Stimulated activated memory B cell treated with anti-CD40 and anti-IgM and Interleukin-4, amounts not matched to agents 10 μg/mL and 1 μg/mL and 100 μg/mL, for 72 hours (primary cell): ENCODE measurements at regions not wholly inside any gene's neighbourhood (a gene's known extent, or its start where the extent isn't known, plus 50 kb on each side); places are given as distances from the start of the nearest gene placed in this dataset.

ENCODE experiments used
- ATAC-seq: fragments of 150-1000 bp; cut with Tn5 transposase; 2 replicates; pipeline ENCODE4 v1.10.0; 2021
- H3K27ac Mint-ChIP-seq: one replicate; pipeline ENCODE4 v1.8.0; 2022; ENCODE audit warnings: mild to moderate bottlenecking, mixed read lengths
- H3K27me3 Mint-ChIP-seq: one replicate; pipeline ENCODE4 v1.8.0; 2022; ENCODE audit warnings: mixed read lengths
- H3K36me3 Mint-ChIP-seq: one replicate; pipeline ENCODE4 v1.8.0; 2022; ENCODE audit warnings: mixed read lengths
- H3K4me1 Mint-ChIP-seq: one replicate; pipeline ENCODE4 v1.8.0; 2022; ENCODE audit warnings: mixed read lengths
- H3K4me3 Mint-ChIP-seq: one replicate; pipeline ENCODE4 v1.8.0; 2022; ENCODE audit warnings: mild to moderate bottlenecking, moderate library complexity, mixed read lengths
- H3K9me3 Mint-ChIP-seq: one replicate; pipeline ENCODE4 v1.8.0; 2022; ENCODE audit warnings: mixed read lengths

DNA sequence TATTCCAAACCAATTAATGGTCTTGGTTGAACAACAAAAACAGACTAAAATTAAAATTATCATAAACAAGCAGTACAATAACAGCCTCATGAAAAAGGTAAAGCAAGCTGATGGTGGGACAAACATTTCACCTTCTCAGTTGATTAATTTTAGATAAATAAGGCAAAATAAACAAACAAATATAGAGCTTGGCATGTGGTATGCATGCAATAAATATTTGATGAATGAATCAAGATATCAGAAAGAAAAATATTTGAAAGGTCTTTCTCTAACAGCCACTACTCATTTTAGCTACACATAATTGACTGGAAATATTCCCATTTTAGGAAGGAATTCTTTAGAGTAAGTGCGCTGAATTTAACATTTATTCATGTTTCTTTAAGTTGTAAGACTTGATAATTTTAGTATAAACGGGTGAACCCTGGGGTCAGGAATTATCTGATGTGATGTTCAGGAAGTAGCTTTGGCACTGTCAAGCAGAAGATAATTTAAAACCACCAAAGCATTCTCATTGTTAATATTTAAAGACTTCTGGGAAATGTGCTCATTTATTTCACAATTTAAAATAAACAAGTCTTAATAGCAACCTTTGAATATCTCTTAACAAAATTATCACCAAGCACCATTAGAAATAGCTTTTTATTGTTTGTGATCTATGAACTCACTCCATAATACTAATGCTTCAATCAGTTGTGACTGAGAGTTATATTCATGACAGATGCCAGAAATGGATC is 372.3 kb upstream of the TGFBR2 start:
- Mint-ChIP-seq H3K36me3 (no peaks in the 10 kb centered on the region), H3K4me3 (no peak overlapping the region)
- ATAC-seq, result no peak

DNA sequence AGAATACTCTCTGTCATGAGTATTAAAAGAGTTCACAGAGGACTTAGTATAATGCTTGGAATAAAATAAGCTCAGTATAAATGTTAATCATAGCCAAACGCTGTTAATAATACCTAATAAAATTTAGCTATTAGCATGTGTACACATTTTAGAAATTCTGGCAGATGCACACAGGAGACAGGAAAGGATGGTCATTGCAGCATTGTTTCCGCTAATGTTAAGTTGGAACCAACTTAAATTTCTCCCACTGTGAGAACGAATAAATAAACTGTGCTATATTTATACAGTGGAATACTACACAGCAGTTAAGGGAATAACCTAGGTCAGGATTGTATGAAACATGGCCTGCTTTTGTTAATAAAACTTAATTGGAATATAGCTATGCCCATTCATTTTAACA is 370.4 kb upstream of the TGFBR2 start:
- no peaks in the 10 kb centered on the region for H3K36me3 Mint-ChIP-seq
- no peak for ATAC-seq
- H3K27ac Mint-ChIP-seq, result no peak overlapping the region
- peaks cover 9% of the 10 kb centered on the region for H3K9me3 Mint-ChIP-seq
- no peaks in the 10 kb centered on the region for H3K27me3 Mint-ChIP-seq
- no peaks in the 10 kb centered on the region for H3K4me1 Mint-ChIP-seq
- no peak overlapping the region for H3K4me3 Mint-ChIP-seq

More for the DNA sequence above, 372.3 kb upstream of the TGFBR2 start:
- Mint-ChIP-seq H3K9me3 (peaks cover 9% of the 10 kb centered on the region), H3K4me1 (no peaks in the 10 kb centered on the region), H3K27ac (no peak overlapping the region), H3K27me3 (no peaks in the 10 kb centered on the region)

DNA sequence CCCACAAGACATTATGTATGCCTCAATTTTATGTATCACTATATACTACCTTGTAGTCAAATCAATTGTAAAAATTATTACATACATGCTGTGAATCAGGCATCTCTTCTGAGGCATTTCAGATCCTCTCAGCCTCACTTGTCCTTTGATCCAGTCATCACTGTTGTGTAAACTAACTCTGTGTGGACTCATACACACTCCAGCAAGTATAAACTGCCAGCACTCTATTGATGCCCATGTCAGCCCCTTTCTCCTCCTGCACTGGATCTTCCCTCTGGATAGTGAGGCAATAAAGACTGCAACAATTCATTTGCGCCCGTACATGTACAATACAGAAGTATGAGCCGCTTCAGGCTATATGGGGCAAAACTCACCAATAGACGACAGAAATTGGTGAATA is 364.7 kb upstream of the TGFBR2 start:
- ATAC-seq, result no peak
- H3K36me3 Mint-ChIP-seq, result no peaks in the 10 kb centered on the region
- no peaks in the 10 kb centered on the region for H3K4me1 Mint-ChIP-seq
- peaks cover 9% of the 10 kb centered on the region for H3K9me3 Mint-ChIP-seq
- no peak overlapping the region for H3K27ac Mint-ChIP-seq
- H3K27me3 Mint-ChIP-seq, result no peaks in the 10 kb centered on the region
- no peak overlapping the region for H3K4me3 Mint-ChIP-seq

DNA sequence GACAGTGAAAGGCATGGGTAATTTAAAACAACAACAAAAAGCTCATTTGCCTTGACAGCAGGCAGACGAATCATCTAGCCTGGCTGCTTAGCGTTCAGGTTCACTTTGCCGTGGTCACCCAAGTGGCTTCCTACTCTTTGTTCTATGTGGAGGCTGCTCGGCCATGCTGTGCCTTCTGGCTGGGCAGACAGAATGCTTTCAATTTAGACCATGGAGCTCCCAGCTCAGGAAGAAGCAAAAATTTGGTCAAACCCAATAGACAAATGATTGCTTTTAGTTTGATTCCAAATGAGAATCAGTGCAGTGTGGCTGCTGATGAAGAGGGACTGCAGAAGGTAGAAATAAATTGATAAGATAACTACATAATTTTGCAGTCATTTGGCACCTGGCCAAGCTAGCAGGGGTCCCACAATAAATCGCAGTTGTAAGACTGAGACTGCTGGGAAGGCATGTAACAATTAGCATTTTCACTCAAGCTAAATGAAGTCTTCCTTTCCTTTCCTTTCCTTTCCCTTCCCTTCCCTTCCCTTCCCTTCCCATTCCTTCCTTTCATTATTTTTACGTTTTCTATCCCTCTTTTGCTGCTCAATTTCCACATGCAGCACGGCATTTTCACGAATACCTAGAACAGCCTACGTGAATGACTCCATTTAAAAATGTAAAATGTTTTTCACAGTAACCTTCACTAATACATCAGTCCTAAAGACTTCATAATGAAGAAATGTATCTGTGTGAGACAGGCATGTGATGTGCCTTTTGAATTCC is 360.4 kb upstream of the TGFBR2 start:
- no peak overlapping the region for H3K27ac Mint-ChIP-seq
- peaks cover 8% of the 10 kb centered on the region for H3K4me1 Mint-ChIP-seq
- no peak for ATAC-seq

DNA sequence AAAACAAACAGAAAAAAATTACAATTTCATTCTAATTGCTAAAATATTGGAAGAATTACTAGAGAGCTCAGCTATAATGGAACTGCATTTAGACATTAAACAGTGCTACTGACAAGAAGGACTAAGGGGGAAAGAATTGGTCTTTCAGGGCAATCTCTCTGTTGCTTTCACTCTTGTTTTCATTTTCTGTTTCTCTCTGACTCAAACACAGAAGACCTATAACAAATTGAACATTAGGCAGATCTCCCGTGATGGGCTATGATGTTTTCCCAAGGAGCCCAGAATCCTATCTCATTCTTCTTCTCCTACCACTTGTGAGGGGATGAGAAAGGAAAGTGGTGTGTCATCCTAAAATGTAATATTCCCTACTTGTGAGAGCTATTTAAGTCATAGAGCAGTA is 358.0 kb upstream of the TGFBR2 start:
- Mint-ChIP-seq H3K27me3 (no peaks in the 10 kb centered on the region), H3K27ac (peak overlapping the region; percentile 71), H3K36me3 (no peaks in the 10 kb centered on the region), H3K9me3 (no peaks in the 10 kb centered on the region), H3K4me1 (peaks cover 8% of the 10 kb centered on the region), H3K4me3 (peak overlapping the region; percentile 40)
- no peak for ATAC-seq

More for the DNA sequence above, 360.4 kb upstream of the TGFBR2 start:
- no peaks in the 10 kb centered on the region for H3K27me3 Mint-ChIP-seq
- no peaks in the 10 kb centered on the region for H3K36me3 Mint-ChIP-seq
- no peaks in the 10 kb centered on the region for H3K9me3 Mint-ChIP-seq
- no peak overlapping the region for H3K4me3 Mint-ChIP-seq

DNA sequence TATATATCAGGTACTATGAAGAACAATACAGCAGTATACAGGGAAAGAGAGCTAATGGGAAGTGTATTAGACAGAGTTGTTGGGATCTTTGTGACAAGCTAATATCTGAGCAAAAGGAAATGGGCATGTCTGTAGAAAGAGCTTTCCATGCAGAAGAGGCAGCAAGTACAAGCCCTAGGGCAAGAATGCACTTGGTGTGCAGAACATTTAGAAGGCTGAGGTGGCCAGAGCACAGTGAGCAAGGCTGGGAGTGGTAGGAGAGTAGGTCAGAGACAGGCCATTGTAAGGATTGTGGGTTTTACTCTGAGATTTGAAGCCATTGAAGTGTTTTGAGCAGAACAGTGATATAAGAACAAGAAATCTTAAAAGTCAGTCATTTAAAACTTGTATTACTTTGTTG is 353.9 kb upstream of the TGFBR2 start:
- H3K4me3 Mint-ChIP-seq, result no peak overlapping the region
- H3K36me3 Mint-ChIP-seq, result no peaks in the 10 kb centered on the region
- no peak for ATAC-seq
- H3K27ac Mint-ChIP-seq, result no peak overlapping the region
- H3K9me3 Mint-ChIP-seq, result no peaks in the 10 kb centered on the region
- peaks cover 8% of the 10 kb centered on the region for H3K4me1 Mint-ChIP-seq
- H3K27me3 Mint-ChIP-seq, result no peaks in the 10 kb centered on the region

DNA sequence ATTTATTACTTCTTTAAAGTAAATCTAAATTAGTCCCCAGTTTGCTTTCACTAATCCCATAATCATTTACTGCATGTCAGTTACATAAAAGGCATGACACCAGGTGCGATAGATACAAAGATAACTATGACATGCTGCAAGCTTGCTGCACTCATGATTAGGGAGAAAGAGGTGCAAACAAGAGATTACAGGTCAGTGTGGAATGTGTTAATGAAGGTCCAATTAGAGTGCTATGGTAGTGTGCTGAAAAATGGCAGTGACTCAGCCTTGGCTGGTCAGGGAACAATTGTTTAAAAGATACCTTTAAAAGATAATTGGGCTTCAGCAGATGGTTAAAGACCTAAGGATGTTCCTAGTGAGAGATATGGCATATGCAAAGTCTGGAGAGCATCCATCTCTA is 352.6 kb upstream of the TGFBR2 start:
- H3K9me3 Mint-ChIP-seq, result no peaks in the 10 kb centered on the region
- H3K27me3 Mint-ChIP-seq, result no peaks in the 10 kb centered on the region
- ATAC-seq, result no peak
- no peak overlapping the region for H3K4me3 Mint-ChIP-seq
- no peaks in the 10 kb centered on the region for H3K36me3 Mint-ChIP-seq
- H3K4me1 Mint-ChIP-seq, result no peaks in the 10 kb centered on the region
- no peak overlapping the region for H3K27ac Mint-ChIP-seq

DNA sequence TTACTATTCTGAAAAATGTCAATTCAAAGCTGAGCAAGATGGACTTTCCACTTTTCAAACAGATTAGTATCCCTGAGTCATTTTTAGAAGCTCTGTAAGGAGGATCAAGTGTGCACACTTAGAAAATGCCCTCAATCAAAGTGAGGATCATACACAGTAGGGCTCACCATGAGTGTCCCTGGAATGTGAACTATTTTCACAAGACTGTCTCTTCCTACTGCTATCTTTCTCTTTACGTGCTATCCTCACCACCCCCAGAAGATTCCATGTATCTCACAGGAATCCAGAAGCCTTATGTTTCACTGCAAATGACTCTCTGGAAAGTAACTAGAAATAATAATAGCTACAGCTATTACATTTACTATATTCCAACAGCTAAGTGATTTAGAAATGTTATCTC is 349.9 kb upstream of the TGFBR2 start:
- no peak for ATAC-seq
- no peaks in the 10 kb centered on the region for H3K27me3 Mint-ChIP-seq
- H3K36me3 Mint-ChIP-seq, result no peaks in the 10 kb centered on the region
- no peak overlapping the region for H3K27ac Mint-ChIP-seq
- no peak overlapping the region for H3K4me3 Mint-ChIP-seq
- H3K9me3 Mint-ChIP-seq, result no peaks in the 10 kb centered on the region
- H3K4me1 Mint-ChIP-seq, result no peaks in the 10 kb centered on the region

DNA sequence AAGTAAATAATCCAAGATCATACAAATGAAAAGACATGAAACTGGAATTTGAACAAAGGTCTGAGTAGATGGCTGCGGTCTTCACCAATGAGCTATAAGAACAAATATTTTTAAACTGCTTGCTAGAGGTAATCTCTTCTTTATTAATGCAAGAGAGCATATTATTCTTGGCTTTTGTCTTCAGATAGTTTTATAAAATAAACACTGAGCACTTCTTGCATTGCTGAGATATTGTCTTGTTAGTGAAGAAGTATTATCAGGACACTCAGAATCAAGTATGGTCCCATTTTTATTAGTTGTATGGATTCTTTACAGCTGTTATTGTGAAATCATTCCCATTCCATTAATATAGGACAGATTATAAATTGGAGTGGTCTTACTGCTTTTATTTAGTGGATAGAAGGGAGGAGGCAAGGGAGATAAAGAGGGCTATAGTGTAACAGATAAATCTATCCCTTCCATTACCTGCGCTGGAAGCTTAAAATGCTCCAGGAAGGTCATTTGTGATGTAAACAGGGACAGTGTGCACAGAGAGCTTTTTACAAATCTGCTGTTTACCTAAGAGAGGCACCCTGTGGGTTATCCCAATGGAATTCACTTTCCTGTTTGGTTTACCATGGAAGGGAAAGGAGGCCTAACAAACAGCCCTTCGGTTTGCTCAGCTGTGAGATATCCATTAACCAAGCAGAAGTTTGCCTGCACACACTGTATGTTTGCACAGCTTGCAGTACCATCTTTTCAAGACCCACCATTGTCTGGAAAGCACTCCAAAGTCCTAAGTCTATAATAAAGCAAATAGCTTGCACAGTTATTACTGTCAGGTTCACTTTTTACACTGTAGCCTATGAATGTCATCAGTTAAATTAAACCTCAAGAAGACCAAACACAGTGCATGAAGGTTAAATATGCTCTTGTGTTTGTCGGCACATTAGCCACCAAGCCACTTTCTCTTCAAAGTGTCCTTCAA is 347.7 kb upstream of the TGFBR2 start:
- Mint-ChIP-seq H3K27me3 (no peaks in the 10 kb centered on the region), H3K4me3 (no peak overlapping the region), H3K9me3 (no peaks in the 10 kb centered on the region), H3K27ac (no peak overlapping the region), H3K36me3 (no peaks in the 10 kb centered on the region), H3K4me1 (peaks cover 11% of the 10 kb centered on the region)
- ATAC-seq, result no peak

DNA sequence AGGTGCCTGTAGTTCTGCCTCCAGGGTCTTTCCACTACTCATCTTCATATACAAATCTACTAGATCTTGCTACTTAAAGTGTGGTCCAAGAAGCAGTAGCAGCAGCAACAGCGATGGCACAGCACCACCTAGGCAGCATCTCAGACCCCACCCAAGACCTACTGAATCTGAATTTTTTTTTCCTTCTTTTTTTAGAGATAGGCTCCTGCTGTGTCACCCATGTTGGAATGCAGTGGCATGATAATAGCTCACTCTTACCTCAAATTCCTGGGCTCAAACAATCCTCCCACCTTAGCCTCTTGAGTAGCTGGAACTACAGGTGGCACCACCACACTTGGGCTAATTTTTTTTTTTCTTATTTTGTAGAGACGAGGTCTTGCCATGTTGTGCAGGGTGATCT is 346.7 kb upstream of the TGFBR2 start:
- ATAC-seq, result no peak
- no peaks in the 10 kb centered on the region for H3K36me3 Mint-ChIP-seq
- H3K27me3 Mint-ChIP-seq, result no peaks in the 10 kb centered on the region
- H3K4me1 Mint-ChIP-seq, result peaks cover 20% of the 10 kb centered on the region
- H3K9me3 Mint-ChIP-seq, result no peaks in the 10 kb centered on the region
- H3K4me3 Mint-ChIP-seq, result no peak overlapping the region
- no peak overlapping the region for H3K27ac Mint-ChIP-seq

DNA sequence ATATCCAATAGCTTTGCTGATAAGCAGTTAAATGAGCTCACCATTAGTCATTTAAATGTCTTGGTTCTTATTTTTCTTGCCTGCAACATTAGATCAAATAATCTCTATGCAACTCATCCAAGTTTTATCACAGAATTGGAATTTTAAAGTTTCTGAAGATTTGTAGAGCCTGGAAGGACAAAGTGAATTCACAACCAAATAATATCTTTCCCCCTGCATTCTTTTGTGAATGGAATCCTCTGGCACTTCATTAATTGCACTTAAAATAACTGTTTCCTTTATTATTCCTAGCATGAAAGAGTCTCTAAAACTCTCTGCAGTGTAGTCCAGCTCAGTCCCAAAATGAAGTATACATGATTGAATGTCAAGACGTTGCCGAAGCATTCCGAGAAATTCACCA is 345.6 kb upstream of the TGFBR2 start:
- no peak overlapping the region for H3K4me3 Mint-ChIP-seq
- H3K36me3 Mint-ChIP-seq, result peaks cover 4% of the 10 kb centered on the region
- no peak overlapping the region for H3K27ac Mint-ChIP-seq

DNA sequence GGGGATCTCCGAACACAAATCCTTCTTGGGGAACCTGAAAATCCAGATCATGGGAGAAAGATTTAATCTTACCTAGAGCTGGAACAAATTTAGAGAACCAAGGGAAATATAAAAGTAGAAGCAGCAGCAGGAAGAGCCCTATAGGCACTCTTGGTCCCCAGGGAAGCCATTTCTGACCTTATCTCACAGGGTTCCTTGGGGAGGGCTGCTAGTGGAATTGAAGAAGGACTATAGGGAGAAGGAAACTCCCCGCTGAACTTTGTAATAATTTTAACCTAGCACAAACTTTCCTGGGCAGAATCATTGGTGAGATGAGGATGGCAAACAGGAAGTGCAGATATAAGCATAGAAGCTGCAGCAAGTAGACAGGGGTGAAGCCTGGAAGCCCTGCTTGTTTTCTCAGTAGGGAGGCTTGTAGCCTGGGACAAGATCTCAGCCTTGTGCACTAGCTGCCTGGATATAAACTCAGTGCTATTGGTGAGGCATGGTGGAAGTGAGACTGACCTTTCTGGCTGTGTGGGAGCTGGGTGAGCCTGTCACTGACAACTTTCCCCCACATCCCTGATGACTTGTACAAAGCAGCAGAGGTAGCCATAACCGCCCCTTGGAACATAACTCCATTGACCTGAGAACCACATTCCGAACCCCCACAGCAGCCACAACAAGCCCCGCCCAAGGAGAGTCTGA is 343.0 kb upstream of the TGFBR2 start:
- Mint-ChIP-seq H3K27ac (peak overlapping the region; percentile 25), H3K4me1 (peaks cover 20% of the 10 kb centered on the region), H3K27me3 (no peaks in the 10 kb centered on the region), H3K4me3 (no peak overlapping the region), H3K9me3 (peaks cover 3% of the 10 kb centered on the region), H3K36me3 (peaks cover 6% of the 10 kb centered on the region)
- ATAC-seq, result peak; percentile 84

More for the DNA sequence above, 345.6 kb upstream of the TGFBR2 start:
- Mint-ChIP-seq H3K4me1 (peaks cover 20% of the 10 kb centered on the region), H3K27me3 (no peaks in the 10 kb centered on the region), H3K9me3 (peaks cover 3% of the 10 kb centered on the region)
- ATAC-seq, result no peak

DNA sequence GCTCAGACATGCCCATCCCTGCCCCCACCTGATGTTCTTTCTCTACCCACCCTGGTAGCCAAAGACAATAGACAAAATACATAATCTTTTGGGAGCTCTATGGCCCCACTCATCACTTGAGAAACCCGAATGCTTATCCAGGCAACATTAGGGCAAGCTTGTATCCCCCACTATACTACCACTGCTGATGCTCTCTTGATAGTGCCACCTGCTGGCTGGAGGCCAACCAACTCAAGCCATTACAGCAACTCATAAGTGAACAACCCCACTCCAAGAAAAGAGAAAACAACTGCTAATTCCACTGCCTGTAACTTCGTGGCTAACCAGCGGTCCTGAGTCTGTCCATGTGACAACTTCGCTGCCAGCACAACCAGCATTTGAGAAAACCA is 342.5 kb upstream of the TGFBR2 start:
- peaks cover 6% of the 10 kb centered on the region for H3K36me3 Mint-ChIP-seq
- no peak for ATAC-seq
- no peaks in the 10 kb centered on the region for H3K27me3 Mint-ChIP-seq
- H3K4me3 Mint-ChIP-seq, result no peak overlapping the region
- peaks cover 20% of the 10 kb centered on the region for H3K4me1 Mint-ChIP-seq
- H3K27ac Mint-ChIP-seq, result peak overlapping the region; percentile 25
- peaks cover 3% of the 10 kb centered on the region for H3K9me3 Mint-ChIP-seq

DNA sequence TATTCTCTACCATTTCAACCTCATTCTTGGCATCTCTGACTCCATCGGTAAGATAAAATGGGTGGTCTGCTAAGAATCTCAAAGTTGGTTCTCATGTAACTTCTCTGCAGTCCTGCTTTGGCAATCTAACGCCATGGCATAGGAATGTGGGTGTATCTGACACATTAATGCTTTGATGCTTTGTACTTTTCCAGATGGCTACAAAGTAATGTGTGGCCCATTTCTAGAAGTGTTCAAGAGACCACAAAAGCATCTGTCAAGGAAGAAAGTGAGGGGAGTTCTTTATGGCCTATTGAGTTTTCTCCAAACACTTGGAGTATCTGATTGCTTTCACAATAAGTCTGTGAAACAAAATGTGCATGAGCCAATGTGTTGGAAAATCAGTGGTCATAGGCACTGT is 339.9 kb upstream of the TGFBR2 start:
- Mint-ChIP-seq H3K9me3 (peaks cover 3% of the 10 kb centered on the region), H3K36me3 (peaks cover 6% of the 10 kb centered on the region), H3K27ac (no peak overlapping the region), H3K27me3 (no peaks in the 10 kb centered on the region), H3K4me3 (no peak overlapping the region), H3K4me1 (peaks cover 27% of the 10 kb centered on the region)
- ATAC-seq, result no peak

DNA sequence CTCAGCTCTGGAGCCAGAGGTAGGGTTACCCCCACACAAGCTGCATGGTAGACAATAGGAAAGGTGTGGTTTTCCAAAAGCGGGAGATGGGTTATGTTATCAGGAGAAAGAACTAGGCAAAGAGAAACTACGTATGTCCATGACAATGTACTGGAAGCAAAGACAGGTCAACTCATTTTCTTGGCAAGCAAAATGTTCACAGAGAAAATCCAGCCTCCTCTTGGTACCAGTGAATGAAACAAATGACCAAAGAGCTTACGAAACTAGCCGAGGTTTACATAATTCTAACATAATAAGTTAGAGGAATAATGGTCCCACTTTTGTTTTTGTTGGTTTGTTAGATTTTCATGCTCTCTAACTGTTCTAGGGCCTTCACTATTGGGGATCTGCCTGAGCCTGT is 338.1 kb upstream of the TGFBR2 start:
- Mint-ChIP-seq H3K9me3 (peaks cover 3% of the 10 kb centered on the region), H3K27me3 (no peaks in the 10 kb centered on the region), H3K4me1 (peaks cover 20% of the 10 kb centered on the region), H3K27ac (no peak overlapping the region), H3K4me3 (no peak overlapping the region), H3K36me3 (peaks cover 6% of the 10 kb centered on the region)
- ATAC-seq, result no peak
